NCI-H2029 treated with DMSO at 0.1 percent for 48 hours (cell line): ENCODE measurements at regions not wholly inside any gene's neighbourhood (a gene's known extent, or its start where the extent isn't known, plus 50 kb on each side); places are given as distances from the start of the nearest gene placed in this dataset.
"Not testable (repeated sequence)": the region's sequence is repeated elsewhere in the genome, so short reads cannot be mapped to it uniquely, and the experiment has no call there.

Experiments
- DNase-seq: peaks from one replicate; lab custom pipeline; 2025; lab: John Stamatoyannopoulos, UW

- not testable (repeated sequence) for DNase-seq
Measured at GRCh38 chr14:37712476-37712860, 117.0 kb downstream of the TTC6 start.

- no peak for DNase-seq
Measured at GRCh38 chr14:37712976-37713431, 117.6 kb downstream of the TTC6 start.

GRCh38 chr14:37720131-37720530, 124.7 kb downstream of the TTC6 start:
- no peak for DNase-seq

- no peak for DNase-seq
Measured at GRCh38 chr14:37721976-37722659, 126.7 kb downstream of the TTC6 start.

- DNase-seq, result no peak
Measured at GRCh38 chr14:37723515-37723914, 128.1 kb downstream of the TTC6 start.

GRCh38 chr14:37726708-37727107, 131.3 kb downstream of the TTC6 start:
- no peak for DNase-seq

GRCh38 chr14:37729218-37729617, 133.8 kb downstream of the TTC6 start:
- DNase-seq, result no peak

GRCh38 chr14:37731094-37731493, 135.7 kb downstream of the TTC6 start:
- no peak for DNase-seq

- no peak for DNase-seq
Measured at GRCh38 chr14:37745657-37746056, 150.2 kb downstream of the TTC6 start.

GRCh38 chr14:37746140-37746832, 150.9 kb downstream of the TTC6 start:
- DNase-seq, result no peak

- no peak for DNase-seq
Measured at GRCh38 chr14:37753459-37753858, 158.0 kb downstream of the TTC6 start.

GRCh38 chr14:37760275-37760674, 164.8 kb downstream of the TTC6 start:
- DNase-seq, result not testable (repeated sequence)

- no peak for DNase-seq
Measured at GRCh38 chr14:37763266-37763665, 167.8 kb downstream of the TTC6 start.

- not testable (repeated sequence) for DNase-seq
Measured at GRCh38 chr14:37772283-37772682, 176.9 kb downstream of the TTC6 start.

- DNase-seq, result no peak
Measured at GRCh38 chr14:37776791-37777499, 181.5 kb downstream of the TTC6 start.

GRCh38 chr14:37778135-37778943, 182.9 kb downstream of the TTC6 start:
- no peak for DNase-seq

- DNase-seq, result no peak
Measured at GRCh38 chr14:37779480-37779879, 184.1 kb downstream of the TTC6 start.

GRCh38 chr14:37780731-37781130, 185.3 kb downstream of the TTC6 start:
- DNase-seq, result not testable (repeated sequence)

- not testable (repeated sequence) for DNase-seq
Measured at GRCh38 chr14:37784203-37784826, 188.9 kb downstream of the TTC6 start.

GRCh38 chr14:37784827-37785223, 189.4 kb downstream of the TTC6 start:
- not testable (repeated sequence) for DNase-seq

- not testable (repeated sequence) for DNase-seq
Measured at GRCh38 chr14:37785298-37785697, 189.9 kb downstream of the TTC6 start.
